CD4-positive, alpha-beta T cell treated with Interleukin-17A for 4 hours (primary cell): ENCODE measurements at regions not wholly inside any gene's neighbourhood (a gene's known extent, or its start where the extent isn't known, plus 50 kb on each side); places are given as distances from the start of the nearest gene placed in this dataset.

Experiments used
- DNase-seq: peaks from one replicate; pipeline ENCODE4 v3.0.0-alpha.2; 2020; ENCODE audit warnings: mixed read lengths

DNA sequence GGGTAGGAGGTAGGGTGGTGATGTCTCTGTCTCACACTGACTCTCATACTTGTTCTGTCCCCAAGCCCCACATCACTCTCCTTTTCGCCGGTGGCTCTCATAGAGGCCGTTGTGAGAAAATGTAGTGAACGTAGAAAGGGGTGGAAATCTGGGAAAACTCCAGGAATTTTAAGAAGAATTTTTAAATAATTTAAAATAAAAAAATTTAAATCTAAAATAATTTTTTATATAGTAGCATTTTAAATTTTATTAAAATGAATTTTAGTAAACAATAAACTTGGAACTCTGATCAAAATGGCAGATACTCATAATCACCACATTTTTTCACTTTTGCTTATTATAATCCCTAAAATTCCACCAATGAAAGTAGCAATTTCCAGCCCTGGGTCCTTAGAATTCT, 473.6 kb upstream of the ZFHX3 start:
- no peak for DNase-seq

DNA sequence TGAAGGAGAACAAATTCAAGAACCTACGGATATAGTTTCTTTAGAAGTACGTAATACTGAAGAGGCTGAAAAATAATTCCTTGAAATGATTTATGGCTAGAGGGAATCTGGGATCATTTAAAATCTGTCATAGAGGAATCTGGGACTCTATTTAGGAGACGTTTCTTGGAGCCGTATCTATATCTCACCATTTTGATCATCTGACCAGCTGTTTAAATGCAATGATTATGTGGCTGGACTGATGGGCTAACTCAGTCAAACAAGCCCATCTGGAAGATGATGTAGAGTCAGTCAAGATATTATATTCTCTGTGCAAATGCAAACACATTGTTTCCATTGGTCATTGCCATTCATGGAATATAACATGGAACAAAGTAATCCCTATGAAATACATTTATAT, 467.7 kb upstream of the ZFHX3 start:
- DNase-seq = no peak

DNA sequence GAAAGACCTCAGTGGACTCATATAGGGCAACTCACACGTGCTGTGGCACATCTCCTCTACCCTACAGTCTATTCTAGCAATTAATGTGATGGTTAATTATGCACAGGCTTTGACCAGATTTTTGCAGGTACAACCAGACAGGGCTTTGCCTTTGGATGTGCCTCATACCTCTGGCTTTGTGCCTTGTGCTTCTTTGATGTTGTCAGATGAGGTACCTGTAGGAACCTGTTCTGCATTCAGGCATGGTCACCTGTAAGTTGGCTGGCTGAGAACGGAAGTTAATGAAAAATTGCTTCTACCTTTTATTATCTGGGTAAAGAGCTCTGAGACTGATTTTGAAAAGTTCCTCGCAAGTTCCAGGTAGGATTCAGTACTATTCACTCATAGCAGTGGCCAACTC, 462.9 kb upstream of the ZFHX3 start:
- no peak for DNase-seq

DNA sequence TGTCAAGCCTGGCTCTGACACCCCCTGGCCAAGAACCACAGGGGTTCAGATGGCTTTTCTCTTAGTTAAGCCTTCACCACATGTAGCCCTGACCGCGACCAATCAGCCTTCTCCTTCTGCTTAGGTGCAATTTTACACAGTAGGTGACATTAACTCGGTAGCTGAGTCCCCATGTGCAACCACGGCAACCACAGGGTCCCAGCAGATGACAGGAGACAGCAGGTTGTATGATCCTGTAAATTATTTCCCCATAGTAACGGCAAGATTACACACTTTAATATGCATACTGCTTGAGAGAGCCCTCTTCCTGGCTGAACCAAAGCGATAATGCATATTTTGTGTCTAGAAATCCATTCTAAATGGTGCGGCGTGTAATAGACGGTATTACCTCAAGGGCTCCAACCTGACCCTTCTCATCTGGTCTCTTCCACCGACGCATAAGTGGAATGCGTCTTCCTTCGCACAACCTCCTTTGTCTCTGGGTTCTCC, 458.7 kb upstream of the ZFHX3 start:
- no peak for DNase-seq

DNA sequence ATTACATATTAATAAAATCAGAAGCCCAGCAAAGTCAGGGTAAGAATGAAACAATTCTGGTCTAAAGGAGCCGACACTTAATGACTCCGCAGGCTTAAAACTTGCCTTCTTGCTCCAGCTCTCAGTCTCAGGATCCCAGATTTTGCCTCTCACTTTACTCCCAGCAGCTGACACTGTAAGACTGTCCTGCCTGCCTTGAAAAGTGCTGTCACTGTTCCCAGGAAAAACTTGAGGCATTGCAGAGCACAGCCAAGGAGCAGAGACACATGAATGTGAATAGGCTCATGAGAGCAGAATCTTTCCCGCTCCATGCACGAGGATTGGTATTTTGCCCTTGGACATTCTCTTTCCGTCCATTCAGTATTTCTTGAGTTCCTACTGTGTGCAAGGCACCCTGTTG, 457.6 kb upstream of the ZFHX3 start:
- DNase-seq = no peak

DNA sequence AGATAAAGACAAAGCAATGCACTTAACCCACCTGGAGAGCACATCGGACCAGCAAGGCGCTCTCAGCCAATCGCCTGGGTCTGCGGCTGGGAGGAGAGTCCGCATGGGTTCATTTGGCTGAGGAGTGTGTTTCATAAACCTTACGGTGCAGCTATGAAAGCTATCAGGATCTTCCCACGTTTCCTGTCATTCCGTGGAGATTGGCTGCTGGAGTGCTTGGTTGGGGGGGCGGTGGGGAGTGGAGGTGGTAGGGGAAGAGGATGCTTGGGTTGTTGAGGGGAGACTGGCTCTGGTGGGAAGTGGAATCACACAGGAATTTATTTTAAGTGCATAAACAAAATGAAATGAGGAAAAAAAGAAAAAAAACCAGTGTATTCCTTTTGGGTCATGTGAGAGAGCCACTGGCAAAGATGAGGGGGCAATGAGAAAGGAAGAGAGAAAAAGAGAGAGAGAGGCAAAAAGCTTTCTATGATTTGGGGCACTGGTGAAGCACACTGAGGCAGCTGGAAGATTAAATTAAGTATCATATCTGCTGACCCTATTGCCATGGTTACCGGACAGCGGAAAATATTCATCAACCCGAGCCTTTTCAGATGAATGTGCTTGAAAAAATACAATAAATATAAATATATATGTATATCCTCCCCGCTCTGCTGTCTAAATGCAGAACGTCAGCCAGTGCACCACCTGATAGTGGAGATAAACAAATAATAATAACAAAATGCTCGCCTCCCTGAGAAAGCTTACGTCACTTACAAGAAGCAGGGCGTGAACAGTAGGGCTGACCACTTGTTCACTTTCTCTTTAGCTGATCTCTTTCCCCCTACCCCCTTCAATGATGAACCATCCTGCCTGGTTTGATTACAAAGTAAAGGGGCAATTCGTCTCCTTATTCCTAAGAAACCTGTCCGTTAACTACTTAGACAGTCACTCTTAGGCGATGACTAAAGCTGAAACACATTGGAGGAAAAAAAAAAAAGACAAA, 457.0 kb upstream of the ZFHX3 start:
- DNase-seq = no peak

DNA sequence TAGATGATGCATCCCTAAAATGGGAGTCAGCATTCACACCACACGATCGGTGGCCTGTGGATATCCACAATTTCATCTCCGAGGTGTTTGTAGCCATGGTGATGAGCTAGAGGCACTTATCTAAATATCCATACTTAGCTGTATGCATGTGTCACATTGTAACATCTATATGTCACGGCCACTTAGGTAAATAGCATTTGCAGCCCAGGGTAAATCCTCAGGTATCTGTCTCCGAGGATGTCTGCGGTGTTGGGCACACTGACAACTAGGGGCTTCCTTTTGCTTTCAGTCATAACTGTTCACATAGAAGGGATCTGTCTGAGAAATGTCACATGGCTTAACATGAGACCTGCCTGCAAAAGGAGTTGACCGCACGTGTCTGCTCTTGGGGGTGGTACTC, 455.2 kb upstream of the ZFHX3 start:
- DNase-seq = no peak

DNA sequence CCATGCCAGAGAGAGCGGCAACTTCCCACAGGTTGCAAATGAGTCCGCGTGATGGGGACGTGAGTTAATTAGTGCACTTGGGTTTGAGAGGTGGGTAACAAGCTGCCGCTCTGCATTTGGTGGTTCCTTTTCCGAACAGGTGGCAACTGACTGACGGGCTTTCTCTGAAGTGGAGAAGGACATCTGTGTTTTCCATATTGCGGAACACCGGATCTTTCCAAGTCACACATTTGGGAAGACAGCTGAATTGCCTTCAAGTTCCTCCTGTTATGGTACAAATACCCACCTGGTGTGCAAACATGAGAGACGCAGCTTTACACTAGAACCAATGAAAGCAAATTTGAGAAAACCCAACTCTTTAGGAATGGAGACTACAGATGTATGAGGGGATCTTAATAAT, 451.3 kb upstream of the ZFHX3 start:
- no peak for DNase-seq

DNA sequence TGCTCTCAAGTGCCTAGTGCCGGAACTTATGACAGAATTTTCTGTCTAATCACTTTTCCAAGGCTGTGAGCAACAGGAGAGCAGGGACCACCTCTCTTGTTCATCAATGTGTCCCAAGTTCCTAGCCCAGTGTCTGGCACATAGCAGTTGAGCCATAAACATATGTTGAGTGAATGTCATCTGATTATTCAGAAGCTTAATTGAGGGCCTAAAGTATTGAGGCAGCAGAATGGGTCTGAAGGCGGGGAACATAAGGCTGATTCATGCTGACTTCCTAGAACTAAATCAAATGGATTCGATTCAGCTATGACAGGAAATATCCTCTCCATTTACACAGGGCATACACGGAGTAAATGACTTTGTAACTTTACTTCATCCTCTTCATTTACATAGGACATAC, 438.0 kb upstream of the ZFHX3 start:
- DNase-seq = no peak

DNA sequence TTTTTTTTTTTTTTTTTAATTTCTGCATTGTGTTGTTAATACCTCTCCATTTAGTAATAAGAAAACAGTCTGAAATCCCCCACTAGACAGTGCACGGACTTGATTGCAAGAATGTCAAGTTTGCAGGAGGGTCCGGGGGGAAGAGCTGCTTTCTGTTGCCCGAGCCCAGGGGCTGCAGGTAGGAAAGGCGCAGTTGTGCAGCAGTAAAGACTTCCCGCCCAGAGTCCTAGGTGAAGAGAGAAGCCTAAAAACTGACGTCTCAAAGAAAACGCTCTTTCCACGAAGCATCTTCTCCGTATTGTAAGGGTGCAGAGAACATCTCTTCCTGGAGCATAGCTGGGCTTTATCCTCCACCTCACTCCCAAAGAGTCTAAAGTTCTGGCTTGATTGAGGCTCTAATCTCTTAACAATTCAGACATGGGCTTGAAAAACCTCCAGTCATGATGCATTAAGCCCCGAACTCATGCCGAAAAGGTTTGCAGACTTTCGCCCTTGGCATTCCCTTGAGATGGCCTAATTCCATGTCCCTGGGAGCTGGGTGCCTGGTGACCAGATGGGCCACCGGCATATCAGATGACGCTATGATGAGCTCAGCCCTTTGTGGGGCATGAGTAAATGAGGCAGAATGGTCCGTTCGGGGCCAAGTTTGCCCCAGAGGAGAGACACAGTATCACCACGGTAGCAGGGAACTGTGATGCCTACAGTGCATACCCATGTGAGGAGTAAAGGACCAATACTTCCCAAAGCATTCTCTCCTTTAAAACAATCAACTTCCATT, 436.2 kb upstream of the ZFHX3 start:
- DNase-seq = no peak

DNA sequence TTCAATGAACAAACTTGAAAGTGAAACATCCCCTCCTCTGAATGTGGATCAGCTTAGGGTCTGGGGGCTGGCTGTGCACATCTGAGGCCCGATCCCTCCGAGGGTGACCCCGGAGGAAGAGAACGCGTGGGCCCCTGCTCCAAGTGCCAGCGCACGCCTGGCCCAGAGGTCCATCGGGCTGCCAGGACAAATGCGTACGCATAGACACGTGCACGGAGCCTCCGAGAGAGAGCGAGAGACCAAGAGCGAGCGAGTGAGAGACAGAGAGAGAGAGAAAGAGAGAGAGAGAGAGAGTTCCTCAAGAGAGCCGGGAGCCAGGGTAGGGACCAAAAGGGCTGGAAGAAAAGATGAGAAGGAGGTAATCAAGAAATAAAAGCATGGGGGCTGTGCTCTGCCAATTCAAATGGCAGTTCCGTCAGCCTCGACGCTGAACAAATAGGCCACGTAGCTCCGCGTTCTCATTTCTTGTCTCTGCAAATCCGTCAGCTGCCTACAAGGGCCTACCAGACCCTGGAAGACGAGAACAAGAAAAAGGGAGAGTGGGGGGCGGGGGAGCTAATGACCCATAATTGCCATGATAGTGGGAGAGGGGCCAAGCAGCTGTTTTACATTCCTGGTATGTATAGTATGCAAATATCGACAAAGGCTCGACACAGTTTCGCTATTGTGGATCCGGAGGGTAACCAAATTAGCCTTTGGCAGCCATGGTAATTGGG, 435.3 kb upstream of the ZFHX3 start:
- no peak for DNase-seq

DNA sequence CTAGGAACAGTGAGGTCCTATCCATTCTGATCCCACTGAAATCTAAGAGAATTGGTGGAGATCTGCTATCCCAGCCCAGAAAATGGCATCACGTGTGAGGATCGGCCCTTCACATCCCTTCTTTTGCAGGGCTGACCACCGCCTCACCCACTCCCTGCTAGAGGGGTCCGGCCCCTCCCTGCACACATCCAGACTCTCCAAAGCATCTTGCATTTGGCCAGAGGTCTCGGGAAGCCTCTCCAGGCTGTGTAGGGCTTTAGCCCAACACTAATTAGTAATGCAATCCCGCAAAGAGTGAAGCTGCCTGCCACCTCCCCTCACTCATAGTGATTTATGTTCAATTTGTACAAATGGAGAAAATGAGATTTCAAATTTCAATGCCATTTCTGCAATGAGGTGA, 434.4 kb upstream of the ZFHX3 start:
- no peak for DNase-seq

DNA sequence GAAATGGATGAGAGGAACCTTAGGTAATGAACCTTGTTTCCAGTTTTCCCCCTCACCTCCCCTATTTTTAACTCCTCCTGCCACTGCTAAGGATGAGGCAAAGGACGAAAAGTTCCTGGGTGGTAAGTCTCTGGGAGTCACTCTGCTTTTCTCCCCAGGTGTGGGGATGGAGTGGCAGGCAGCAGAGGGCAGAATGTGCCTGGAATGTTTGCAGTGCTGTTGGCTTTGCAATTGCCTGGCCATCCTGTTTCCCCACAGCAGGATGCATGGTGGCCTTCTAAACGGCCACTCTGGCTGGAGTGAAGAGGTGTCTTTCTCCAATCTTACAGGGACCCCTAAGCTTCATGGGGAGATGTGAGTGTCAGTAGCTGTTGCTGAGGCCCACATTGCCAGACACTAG, 432.5 kb upstream of the ZFHX3 start:
- DNase-seq = no peak

DNA sequence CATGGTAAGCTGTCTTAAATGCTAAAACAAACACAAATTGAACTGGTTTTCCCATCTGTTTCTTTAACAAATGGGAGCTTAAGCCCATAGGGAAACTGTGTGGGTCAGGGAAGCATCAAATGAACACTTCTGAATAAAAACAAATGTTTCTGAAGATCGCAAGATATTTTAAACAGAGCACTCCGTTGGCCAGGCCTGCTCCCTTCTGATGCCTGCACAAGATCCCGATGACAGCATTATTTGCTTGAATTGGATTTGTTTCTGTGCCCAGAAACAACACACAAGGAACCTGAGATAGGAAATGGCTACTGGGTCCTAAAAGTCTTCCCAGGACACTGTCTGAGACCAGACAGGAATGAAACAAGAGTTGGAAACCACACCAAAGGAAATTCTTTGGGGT, 425.8 kb upstream of the ZFHX3 start:
- DNase-seq = no peak

DNA sequence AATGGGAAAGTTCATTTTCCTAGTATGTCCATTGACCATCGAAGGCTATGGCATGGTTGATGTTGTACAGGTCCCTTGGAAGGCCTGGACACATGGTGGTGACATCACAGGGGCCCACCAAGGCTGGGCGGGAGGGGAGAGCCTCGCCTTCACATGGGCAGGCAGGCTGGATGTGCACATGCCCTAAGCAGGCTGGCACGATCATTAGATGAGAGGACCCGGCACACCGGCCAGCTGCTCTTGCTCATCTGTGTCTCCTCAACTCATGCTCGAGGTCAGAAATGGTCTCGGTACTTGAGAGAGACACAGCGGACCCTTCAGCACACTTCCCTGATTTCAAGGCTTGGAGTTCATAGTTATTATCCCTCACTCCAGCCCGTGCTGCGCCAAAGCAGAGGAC, 416.9 kb upstream of the ZFHX3 start:
- DNase-seq = no peak

DNA sequence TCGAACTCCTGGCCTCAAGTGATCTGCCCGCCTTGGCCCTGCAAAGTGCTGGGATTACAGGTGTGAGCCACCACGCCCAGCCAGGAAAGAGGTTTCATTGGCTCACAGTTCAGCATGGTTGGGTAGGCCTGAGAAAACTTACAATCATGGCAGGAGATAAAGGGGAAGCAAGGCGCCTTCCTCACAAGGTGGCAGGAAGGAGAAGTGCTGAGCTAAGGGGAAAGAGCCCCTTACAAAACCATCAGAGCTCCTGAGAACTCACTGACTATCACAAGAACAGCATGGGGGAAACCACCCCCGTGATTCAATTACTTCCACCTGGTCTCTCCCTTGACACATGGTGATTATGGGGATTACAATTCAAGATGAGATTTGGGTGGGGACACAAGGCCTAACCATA, 411.7 kb upstream of the ZFHX3 start:
- no peak for DNase-seq

DNA sequence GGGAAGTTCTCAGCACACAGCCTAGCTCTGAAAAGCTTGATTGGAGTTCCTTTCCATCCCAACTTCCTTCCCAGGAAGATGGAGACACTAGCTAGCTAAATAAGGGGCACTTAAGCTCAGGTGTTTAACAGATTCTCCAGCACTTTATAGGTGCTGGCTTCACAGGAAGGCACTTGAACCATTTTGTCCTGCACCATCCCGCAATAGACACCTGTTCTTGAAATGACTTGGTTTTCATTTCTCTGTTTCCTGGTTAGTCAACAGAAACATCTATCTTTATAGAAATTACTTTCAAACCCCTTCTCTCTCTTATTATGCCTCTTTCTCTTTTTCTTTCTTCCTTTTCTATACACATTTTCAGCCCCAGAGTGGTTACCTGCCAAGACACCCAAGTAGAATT, 409.9 kb upstream of the ZFHX3 start:
- no peak for DNase-seq

DNA sequence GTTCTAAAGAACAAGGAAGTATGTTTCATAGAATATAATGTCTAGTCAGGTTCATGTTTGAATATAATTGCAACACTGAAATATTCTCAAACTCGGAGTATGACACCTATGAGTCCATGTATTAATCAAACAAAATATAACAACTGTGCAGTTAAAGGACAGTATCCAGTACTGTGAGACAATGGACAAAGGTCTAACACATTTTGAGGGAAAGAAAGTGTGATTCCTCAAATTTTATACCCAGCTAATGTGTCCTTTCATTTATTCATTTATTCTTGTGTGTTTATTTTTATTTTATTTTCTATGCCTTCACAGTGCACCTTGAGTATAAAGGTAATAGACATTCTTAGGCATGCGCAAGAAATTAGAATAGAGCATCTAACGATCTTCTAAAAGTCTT, 401.0 kb upstream of the ZFHX3 start:
- DNase-seq = no peak

DNA sequence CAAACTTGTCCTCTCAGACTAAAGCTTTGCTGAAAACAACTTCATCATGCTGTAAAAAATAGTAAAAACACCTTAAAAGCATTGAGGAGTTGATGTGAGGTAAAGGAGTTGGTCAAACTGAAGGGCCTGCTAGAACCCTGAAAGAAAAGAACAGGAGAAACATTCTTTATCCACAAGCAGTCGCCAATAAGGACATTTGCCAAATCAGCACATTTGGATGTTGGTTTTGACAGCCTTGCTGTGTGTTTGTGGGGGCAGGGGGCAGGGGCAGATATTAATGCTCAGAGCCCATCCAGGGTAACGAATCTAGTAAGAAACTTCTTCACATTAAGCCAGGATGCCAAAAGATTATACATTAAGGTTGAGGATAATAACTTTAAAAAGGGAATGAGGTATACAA, 399.9 kb upstream of the ZFHX3 start:
- DNase-seq = no peak

DNA sequence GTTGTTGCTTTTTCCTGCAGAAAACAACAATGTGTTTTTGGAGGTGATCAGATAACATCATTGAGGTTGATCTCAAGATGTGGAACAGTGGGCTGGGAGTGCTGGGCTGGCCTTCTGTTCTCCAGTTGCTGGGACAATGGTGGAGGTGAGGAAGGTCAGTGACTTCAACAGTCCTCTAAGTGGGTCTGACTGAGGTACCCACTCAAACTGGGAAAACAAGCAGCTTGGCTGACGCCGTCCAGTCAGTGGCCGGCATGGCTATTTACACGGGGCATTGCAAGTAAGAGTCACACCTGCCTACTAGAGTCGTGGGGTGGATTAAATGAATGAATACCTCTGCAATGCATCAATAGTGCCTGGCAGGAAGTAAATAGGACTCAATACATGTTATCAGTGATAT, 386.7 kb upstream of the ZFHX3 start:
- no peak for DNase-seq

DNA sequence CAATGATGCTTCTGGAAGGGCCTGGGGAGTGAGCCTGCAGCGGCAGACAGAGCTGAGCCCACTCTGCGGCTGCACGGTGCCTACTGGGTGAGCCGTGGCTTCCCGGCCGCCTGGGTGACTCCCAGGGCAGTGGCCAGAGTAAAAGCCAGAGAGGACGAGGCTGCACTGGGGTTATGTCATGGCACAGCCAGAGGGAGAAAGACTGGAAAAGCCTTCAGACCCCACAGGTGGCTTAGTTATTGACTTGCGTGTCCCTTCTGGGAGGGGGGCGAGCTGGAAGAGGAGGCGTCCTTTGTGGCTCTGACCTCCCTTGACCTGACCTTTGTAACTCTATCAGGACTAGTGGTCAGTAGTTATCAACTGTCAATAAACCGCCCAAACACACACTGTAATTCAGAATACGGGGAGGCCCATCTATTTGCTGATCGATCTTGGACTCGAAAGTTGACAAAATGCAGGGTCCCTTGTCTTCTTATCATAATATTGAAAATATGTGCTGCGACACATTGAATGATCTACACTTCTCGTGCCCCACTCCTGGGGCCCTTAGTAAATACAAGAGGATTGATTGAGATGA, 385.9 kb upstream of the ZFHX3 start:
- no peak for DNase-seq

DNA sequence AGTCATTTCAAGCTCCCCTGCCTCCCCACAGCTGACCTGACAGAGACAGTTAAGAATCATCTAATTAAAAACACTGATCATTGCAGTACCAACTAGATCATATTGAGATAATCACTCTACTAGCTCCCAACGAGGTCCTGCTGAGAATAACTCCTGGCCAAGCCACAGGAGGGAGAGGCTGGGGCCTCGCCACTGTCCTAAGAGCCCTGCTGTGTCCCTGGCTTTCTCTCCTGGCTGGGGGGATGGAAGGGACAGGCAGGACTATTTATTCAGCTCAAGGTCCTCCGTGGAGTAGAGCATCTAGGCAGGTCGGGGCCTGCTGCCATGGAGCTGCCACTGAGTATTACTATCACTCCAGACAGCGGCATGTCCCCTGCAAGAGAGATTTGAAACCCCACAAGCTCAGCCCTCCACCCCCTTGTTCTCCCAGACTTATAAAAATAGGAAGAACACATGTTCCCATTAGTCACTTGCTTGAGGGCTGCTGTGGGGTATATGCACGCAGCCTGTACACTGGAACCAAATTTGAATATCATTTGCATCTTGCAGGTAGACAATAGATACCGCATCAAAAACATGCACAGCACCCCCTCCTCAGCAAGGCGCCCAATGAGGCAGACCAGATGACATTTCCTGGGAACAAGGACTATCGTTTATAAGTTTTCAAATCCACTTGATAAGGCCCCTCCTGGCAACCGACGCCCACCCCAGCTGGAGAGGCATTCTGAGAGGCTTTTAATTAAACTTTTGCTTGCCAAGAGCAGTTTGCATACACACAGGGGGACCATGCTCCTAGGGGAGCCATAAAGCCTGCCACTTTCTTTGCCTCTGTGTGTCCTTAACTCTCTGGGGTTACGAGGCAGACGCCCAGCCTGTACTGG, 385.2 kb upstream of the ZFHX3 start:
- DNase-seq = no peak
